Lower leg skin (tissue), 3 donors: ENCODE measurements at regions not wholly inside any gene's neighbourhood (a gene's known extent, or its start where the extent isn't known, plus 50 kb on each side); places are given as distances from the start of the nearest gene placed in this dataset.

Experiments
- POLR2A ChIP-seq, 2 donors: fragments of 450-650 bp; IDR thresholded peaks; one replicate each; pipeline ENCODE4 v1.6.1; 2016 to 2017; ENCODE audit warnings: antibody characterized with exemption in 2 of 2, mild to moderate bottlenecking in 1 of 2, moderate library complexity in 1 of 2
- TF ChIP-seq, protein P1 (sequence below), 3 donors: fragments of 450-650 bp; IDR thresholded peaks; one replicate each; pipeline ENCODE4 v1.5.1; 2016; ENCODE audit warnings: antibody characterized with exemption in 3 of 3, mild to moderate bottlenecking in 3 of 3, moderate library complexity in 2 of 3

DNA sequence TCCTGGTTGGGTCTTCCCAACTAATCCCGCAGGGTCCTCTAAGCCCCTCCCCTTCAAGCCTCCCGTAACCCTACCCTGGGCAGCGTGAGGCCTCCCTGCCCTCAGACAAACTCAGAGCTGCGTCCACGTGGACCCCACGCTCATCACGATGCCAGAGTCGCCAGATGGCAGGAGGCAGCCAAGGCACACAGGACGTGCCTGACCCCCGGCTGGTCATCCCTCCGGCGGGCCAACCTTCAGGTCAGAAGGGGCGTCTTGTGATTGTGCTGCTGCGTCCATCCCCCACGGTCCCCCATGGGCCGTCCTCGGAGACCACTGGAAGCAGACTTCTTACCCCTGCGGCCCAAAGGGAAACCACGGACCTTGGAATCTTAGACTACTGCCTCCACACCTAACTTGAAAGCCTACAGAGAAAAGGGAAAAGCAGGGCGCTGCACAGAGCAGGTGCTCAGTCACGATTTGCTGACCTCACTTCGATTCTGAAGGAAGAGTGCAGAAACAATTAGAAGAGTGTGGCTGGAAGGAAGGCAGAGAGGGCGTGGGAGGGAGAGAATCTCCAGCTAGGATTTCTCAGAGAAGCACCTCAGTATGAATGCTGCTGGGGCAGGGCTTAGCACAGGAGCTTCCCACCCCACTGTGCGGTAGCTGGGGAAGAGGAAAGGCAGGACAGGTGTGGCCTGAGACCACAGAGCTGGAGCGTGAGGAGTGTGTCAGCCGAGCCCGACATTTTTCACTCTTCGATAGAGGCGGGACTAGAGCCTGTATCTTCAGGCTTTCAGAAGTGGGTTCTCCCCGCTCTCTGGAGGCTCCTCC lies 174.8 kb downstream of the ERCC6L2 start:
- TF ChIP-seq, protein P1, sequence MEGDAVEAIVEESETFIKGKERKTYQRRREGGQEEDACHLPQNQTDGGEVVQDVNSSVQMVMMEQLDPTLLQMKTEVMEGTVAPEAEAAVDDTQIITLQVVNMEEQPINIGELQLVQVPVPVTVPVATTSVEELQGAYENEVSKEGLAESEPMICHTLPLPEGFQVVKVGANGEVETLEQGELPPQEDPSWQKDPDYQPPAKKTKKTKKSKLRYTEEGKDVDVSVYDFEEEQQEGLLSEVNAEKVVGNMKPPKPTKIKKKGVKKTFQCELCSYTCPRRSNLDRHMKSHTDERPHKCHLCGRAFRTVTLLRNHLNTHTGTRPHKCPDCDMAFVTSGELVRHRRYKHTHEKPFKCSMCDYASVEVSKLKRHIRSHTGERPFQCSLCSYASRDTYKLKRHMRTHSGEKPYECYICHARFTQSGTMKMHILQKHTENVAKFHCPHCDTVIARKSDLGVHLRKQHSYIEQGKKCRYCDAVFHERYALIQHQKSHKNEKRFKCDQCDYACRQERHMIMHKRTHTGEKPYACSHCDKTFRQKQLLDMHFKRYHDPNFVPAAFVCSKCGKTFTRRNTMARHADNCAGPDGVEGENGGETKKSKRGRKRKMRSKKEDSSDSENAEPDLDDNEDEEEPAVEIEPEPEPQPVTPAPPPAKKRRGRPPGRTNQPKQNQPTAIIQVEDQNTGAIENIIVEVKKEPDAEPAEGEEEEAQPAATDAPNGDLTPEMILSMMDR (IDR thresholded peaks at IDR 0.05) = no peak
- TF ChIP-seq POLR2A (IDR thresholded peaks at IDR 0.05) = no peak
